HG02678 (cell line): ENCODE measurements at regions not wholly inside any gene's neighbourhood (a gene's known extent, or its start where the extent isn't known, plus 50 kb on each side); places are given as distances from the start of the nearest gene placed in this dataset.

Experiments
- ATAC-seq: cut with Tn5 transposase; IDR thresholded peaks from one replicate; pipeline ENCODE4 v1.9.1; 2021; ENCODE audit warnings: mild to moderate bottlenecking, moderate library complexity; ENCODE audit not compliant: unreplicated experiment

DNA sequence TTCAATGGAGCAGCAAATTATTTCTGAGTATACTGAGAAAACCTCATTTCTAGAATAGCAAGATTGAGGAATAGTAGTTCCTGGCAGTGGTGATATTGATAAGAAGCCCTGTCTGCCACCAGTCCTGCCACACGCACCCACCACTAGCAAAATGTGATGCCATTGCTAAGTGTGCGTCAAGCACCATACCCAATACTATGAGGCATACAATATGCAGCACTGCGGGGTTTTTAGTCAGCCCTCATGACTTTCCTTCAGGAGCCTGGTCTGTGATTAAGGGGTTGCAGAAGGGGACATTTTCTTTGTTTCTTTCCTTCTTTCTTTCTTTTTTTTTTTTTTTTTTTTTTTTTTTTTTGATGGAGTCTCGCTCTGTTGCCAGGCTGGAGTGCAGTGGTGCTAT is 128.7 kb upstream of the USP38 start:
- ATAC-seq, result no peak

DNA sequence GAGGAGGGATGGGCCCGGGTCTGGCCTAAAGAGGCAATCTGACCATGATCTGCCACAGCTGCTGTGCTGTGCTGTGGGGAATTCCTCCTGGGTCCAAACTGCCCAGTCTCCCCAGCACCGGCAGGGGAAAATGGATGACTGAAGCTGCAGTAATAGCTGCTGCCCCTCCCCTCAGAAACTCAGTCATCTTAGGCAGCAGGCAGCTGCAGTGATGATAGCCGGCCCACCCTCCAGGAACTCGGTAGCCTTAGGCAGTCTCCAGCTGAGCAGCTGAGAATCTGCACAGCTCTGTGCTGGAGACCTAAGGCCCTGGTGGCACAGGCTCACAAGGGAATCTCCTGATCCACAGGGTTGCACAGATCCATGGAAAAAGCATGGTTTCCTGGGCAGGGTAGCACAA is 113.4 kb upstream of the USP38 start:
- ATAC-seq, result no peak

GRCh38 chr4:143076723-143077122 is 108.0 kb upstream of the USP38 start:
- no peak for ATAC-seq

DNA sequence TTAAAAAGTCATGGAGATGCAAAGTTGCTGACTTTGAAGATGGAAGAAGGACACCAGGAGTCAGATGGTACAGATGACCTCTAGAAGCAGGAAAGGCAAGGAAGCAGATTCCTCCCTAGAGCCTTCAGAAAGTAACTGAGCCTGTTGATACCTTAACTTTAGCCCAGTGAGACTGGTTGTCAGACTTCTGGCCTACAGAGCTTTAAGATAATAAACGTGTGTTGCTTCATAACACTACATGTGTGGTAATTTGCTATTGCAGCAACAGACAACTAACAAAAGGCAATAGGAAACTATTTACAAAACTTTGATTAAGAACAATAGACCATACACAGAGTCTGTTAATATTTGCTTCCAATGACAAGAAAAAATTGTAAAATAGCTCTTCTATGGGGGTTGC is 102.0 kb upstream of the USP38 start:
- no peak for ATAC-seq

DNA sequence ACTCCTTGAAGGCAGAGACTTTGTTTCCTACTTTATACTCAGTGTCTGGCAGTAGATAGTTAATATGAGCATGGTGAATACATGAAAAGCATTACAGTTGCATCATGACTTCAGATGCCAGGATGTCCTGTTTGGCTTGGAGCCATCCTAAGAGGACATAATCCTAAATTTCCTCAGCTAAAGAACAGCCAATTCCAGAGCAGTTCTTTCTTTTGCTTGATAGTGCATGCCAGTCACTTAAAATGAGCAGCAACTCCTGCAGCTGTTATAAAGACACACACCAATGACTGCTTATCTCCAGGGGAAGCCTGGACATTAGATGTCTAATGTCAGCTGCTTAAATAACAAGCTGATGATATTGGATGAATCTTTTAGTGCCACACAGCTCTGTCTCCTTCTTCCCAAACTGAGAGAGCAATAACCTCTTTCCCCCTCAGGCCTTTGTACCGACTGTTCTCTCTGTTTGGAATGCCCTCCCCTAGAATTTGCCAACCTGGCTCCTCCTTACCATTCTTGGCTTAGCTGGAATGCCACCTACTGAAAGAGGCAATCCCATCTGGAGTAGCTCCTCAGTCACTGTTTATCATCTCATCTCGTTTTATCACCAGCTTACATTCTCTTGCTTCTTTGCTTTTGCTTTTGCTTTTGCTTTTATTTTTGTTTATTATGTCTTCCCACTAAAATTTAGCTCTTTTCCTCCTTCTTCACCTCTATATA is 100.8 kb upstream of the USP38 start:
- ATAC-seq, result no peak

GRCh38 chr4:143084566-143084965 is 100.2 kb upstream of the USP38 start:
- no peak for ATAC-seq

DNA sequence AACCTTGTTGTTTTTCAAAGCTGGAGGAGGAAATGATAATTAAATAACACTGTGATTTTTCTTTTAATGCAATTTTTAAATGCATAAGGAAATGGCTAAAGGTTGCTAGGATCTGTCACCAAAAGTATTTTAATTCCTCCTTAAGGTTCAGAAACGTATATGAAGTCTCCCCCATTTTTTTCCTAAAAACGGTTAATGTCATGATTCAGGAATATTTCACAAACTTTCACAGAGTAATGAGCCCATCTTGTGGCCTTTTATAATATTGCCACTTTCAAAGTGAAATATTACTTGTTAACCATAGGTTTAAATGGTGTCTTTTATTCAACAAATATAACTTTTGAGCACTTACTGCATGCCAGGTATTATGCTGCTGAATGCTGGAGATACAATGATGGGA is 99.5 kb upstream of the USP38 start:
- no peak for ATAC-seq

GRCh38 chr4:143085659-143086058 is 99.1 kb upstream of the USP38 start:
- ATAC-seq, result no peak

DNA sequence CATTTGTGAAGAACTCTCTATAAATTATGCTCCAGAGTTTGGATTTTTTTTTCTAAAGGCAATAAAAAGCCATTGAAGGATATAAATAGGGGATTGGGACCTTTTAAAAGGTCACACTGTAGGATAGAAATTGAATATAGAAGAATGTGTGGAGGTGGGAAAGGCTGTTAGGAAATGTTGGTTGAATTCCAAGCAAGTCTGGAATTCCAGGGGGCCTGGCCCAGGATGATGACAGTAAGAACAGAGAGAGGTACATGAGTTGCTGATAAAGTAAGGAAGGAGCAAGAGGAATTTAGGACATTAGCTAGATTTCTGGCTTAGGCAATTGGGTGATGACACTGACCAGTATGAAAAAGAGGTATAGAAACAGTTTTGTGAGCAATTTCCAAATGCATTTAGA is 95.4 kb upstream of the USP38 start:
- no peak for ATAC-seq

- no peak for ATAC-seq
These were observed 94.9 kb upstream of the USP38 start for GRCh38 chr4:143089847-143090246.

- ATAC-seq, result no peak
These were observed 92.9 kb upstream of the USP38 start for GRCh38 chr4:143091862-143092261.

DNA sequence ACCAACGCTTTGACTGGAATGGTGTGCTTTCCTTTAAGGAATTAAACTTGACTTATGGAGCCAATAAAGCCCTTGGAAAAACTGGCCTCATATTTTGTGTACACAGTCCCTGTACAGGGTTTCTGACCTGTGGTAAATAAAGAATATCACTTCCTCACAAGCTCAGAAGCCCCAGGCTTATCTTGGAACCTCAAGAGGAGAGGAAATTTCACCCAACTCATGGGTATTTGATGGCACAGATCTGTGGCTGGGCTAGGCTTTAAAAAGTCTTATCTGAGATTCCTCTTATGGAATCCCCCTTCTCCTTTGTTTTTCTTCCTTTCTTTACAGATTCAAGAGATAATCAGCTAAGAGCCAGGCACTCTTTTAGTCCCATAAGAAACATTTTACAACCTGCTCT is 89.3 kb upstream of the USP38 start:
- no peak for ATAC-seq

- no peak for ATAC-seq
These were observed 87.0 kb upstream of the USP38 start for GRCh38 chr4:143097751-143098150.

DNA sequence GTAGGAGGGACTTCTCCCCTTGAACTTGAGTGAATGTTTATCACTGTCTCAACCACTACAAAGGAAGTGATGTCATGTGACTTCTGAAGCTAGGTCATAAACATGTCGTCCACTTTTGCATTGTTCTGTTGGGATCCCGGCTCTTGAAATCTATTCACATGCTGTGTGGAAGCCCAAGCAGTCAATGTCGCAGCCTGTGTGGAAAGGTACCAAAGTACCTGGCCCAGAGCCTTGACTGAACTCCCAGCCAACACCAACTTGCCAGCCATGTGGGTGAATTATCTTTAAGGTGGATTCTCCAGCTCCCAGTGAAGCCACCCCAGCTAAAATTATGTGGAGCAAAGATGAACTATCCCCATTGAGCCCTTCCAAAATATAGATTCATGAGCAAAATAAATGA is 85.0 kb upstream of the USP38 start:
- no peak for ATAC-seq

GRCh38 chr4:143109376-143109775 is 75.3 kb upstream of the USP38 start:
- no peak for ATAC-seq

GRCh38 chr4:143118663-143119062 is 66.1 kb upstream of the USP38 start:
- no peak for ATAC-seq

DNA sequence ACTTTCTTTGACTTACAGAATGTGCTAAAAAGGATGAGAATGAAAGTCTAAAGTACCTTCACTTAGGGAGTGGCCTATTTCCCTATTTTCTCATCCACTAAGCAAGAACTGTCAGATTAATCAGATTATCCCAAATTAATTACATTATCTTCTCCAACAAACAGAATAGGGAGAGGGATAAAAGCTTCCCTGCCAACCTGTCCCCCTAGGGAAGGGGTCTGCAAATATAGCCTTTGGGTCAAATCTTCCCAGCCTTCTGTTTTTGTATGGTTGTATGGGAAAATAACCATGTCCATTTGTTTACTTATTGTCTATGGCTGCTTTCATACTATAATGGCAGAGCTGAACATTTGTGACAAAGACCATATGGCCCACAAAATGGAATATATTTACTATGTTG is 57.1 kb upstream of the USP38 start:
- ATAC-seq, result no peak

GRCh38 chr4:143133977-143134376 is 50.7 kb upstream of the USP38 start:
- no peak for ATAC-seq
